ENCODE measurements at regions not wholly inside any gene's neighbourhood (a gene's known extent, or its start where the extent isn't known, plus 50 kb on each side); places are given as distances from the start of the nearest gene placed in this dataset.

DNA sequence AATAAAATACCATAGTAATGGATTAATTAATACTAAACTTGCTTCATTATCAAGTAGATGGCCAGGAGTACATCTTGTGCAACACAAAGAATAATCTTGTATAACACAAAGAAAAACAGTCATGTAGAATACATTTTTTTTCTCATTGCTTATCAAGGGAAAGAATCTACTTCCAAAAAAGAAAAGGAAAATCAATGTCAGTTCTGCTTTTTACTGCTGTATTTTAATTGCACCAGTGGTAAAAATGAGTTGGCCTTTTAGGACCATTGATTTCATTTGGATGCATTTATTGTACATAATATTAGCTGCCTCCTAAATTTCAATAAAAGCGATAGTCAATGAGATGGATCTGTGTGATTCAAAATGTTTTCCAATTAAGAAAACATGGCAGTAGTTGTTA, 96.9 kb upstream of the BTBD3 start:
- H3K27me3 Mint-ChIP-seq = no peaks in the 10 kb centered on the region
- H3K4me3 Mint-ChIP-seq = no peak overlapping the region
- intact Hi-C loops (cut with micrococcal nuclease) = no loop called here
- no peak overlapping the region for H3K27ac Mint-ChIP-seq
- H3K36me3 Mint-ChIP-seq (ENCODE audit: low read depth) = no peaks in the 10 kb centered on the region
- DNase-seq = no peak
- no peaks in the 10 kb centered on the region for H3K4me1 Mint-ChIP-seq
- no peaks in the 10 kb centered on the region for H3K9me3 Mint-ChIP-seq

GRCh38 chr20:11822540-11822794, 95.2 kb upstream of the BTBD3 start:
- Mint-ChIP-seq H3K27ac (no peak overlapping the region), H3K36me3 (ENCODE audit: low read depth) (no peaks in the 10 kb centered on the region), H3K4me1 (no peaks in the 10 kb centered on the region), H3K9me3 (no peaks in the 10 kb centered on the region), H3K4me3 (no peak overlapping the region), H3K27me3 (no peaks in the 10 kb centered on the region)
- intact Hi-C loops (cut with micrococcal nuclease) = no loop called here
- DNase-seq = no peak

GRCh38 chr20:11826334-11826733, 91.4 kb upstream of the BTBD3 start:
- H3K9me3 Mint-ChIP-seq = no peaks in the 10 kb centered on the region
- H3K4me1 Mint-ChIP-seq = no peaks in the 10 kb centered on the region
- no peak for DNase-seq
- no peaks in the 10 kb centered on the region for H3K36me3 Mint-ChIP-seq (ENCODE audit: low read depth)
- no peak overlapping the region for H3K4me3 Mint-ChIP-seq
- no peak overlapping the region for H3K27ac Mint-ChIP-seq
- H3K27me3 Mint-ChIP-seq = no peaks in the 10 kb centered on the region
- intact Hi-C loops (cut with micrococcal nuclease) = no loop called here

DNA sequence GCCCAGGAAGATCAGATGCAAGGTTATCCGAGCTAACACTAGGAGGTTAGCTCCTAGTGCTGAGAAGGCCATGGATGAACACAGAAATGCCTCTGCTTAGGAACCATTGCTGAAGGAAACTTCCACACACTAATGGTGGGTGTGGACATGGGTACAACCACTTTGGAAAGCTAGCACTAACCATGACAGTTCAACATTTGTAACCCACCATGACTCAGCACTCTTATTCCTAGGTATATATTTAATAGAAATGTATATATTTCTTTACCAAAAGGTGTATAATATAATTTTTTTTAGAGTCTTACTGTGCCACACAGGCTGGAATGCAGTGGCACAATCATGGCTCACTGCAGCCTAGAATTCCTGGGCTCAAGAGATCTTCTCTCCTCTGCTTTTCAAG, 85.3 kb upstream of the BTBD3 start:
- intact Hi-C loops (cut with micrococcal nuclease) = no loop called here
- Mint-ChIP-seq H3K27me3 (no peaks in the 10 kb centered on the region), H3K36me3 (ENCODE audit: low read depth) (no peaks in the 10 kb centered on the region), H3K9me3 (no peaks in the 10 kb centered on the region), H3K4me1 (no peaks in the 10 kb centered on the region), H3K4me3 (no peak overlapping the region), H3K27ac (no peak overlapping the region)
- no peak for DNase-seq

DNA sequence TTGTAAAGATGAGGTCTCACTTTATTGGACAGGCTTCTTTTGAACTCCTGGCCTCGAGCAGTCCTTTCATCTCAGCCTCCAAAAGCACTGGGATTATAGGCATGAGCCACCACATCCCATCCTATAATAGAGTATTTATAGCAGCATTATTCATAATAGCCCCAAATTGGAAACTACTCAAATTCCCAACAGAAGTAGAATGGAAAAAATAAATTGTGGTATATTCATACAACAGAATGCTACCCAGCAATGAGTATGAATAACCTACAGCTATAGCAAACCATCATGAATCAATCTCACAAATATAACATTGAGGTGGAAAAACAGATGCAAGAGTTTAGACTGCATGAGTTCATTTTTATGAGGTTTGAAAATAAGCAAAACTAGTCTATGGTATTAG, 84.8 kb upstream of the BTBD3 start:
- no peaks in the 10 kb centered on the region for H3K9me3 Mint-ChIP-seq
- no peaks in the 10 kb centered on the region for H3K27me3 Mint-ChIP-seq
- H3K27ac Mint-ChIP-seq = no peak overlapping the region
- no peak overlapping the region for H3K4me3 Mint-ChIP-seq
- DNase-seq = no peak
- intact Hi-C loops (cut with micrococcal nuclease) = no loop called here
- no peaks in the 10 kb centered on the region for H3K36me3 Mint-ChIP-seq (ENCODE audit: low read depth)
- no peaks in the 10 kb centered on the region for H3K4me1 Mint-ChIP-seq

GRCh38 chr20:11833825-11834224, 83.9 kb upstream of the BTBD3 start:
- no peak for DNase-seq
- no peaks in the 10 kb centered on the region for H3K9me3 Mint-ChIP-seq
- H3K27me3 Mint-ChIP-seq = no peaks in the 10 kb centered on the region
- no peak overlapping the region for H3K27ac Mint-ChIP-seq
- intact Hi-C loops (cut with micrococcal nuclease) = no loop called here
- H3K36me3 Mint-ChIP-seq (ENCODE audit: low read depth) = no peaks in the 10 kb centered on the region
- no peak overlapping the region for H3K4me3 Mint-ChIP-seq
- H3K4me1 Mint-ChIP-seq = no peaks in the 10 kb centered on the region

- H3K4me1 Mint-ChIP-seq = no peaks in the 10 kb centered on the region
- H3K27me3 Mint-ChIP-seq = no peaks in the 10 kb centered on the region
- intact Hi-C loops (cut with micrococcal nuclease) = no loop called here
- H3K36me3 Mint-ChIP-seq (ENCODE audit: low read depth) = no peaks in the 10 kb centered on the region
- DNase-seq = no peak
- no peak overlapping the region for H3K4me3 Mint-ChIP-seq
- H3K27ac Mint-ChIP-seq = no peak overlapping the region
- H3K9me3 Mint-ChIP-seq = no peaks in the 10 kb centered on the region
Measured at GRCh38 chr20:11838076-11838636, 79.5 kb upstream of the BTBD3 start.

DNA sequence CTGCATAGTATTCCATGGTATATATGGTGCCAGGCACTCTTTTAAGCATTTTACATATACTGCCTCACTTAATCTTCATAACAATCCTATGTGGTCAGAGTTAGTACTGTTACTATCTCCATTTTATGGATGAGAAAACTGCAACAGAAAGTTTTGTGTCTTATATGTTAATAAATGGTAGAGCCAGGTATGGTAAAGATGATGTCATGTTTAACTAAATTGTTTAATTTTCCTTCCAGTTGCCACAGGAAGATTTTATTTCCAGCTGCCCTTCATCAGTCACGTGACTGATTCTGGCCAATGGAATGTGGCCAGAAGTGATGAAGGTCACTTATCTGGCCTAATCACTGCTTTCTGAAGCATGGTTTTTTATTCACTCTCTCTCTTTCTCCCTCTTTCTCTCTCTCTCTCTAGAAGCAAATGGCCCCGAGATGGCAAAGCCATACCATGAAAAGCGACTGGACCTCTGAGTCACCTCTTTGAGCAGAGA, 75.7 kb upstream of the BTBD3 start:
- no peak for DNase-seq
- no peaks in the 10 kb centered on the region for H3K4me1 Mint-ChIP-seq
- no peaks in the 10 kb centered on the region for H3K27me3 Mint-ChIP-seq
- no peaks in the 10 kb centered on the region for H3K36me3 Mint-ChIP-seq (ENCODE audit: low read depth)
- no peak overlapping the region for H3K27ac Mint-ChIP-seq
- intact Hi-C loops (cut with micrococcal nuclease) = no loop called here
- H3K9me3 Mint-ChIP-seq = no peaks in the 10 kb centered on the region
- no peak overlapping the region for H3K4me3 Mint-ChIP-seq

DNA sequence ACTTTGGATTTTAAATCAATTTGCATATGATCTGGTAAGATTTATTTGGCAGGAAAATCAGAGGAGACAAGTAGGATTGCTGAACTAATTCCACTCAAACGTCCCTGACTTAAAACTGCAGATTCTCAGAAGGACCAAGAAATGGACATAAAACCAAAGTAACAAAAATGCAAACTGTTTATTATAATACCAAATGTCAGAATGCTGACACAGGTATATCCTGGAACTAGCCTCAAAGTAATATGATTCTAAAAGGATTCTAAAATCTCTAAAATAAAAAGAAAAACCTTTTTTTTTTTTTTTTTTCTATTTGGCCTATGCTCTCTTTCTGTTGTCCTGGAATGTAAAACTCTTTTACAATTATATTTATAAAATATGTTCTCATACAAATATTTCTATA, 74.4 kb upstream of the BTBD3 start:
- intact Hi-C loops (cut with micrococcal nuclease) = no loop called here
- H3K27ac Mint-ChIP-seq = no peak overlapping the region
- no peak for DNase-seq
- no peak overlapping the region for H3K4me3 Mint-ChIP-seq
- H3K27me3 Mint-ChIP-seq = no peaks in the 10 kb centered on the region
- no peaks in the 10 kb centered on the region for H3K36me3 Mint-ChIP-seq (ENCODE audit: low read depth)
- no peaks in the 10 kb centered on the region for H3K4me1 Mint-ChIP-seq
- no peaks in the 10 kb centered on the region for H3K9me3 Mint-ChIP-seq

DNA sequence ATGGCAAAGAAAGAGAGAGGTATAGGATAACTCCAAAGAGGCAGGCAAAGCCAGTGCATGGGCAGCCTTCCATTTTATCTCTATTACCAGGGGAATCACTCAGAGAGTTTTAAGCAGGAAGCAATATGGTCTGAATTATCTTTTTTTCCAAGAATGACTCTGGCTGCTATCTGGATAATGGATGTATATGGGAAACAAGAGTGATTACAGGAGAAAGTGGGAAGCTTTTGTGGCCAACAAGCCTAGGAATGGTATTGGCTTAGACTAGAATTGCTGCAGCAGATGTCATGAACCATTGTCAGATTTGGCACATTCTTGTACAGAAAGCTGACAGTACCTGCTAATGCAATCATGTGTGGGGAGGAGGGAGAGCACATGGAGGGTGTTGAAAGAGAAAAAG, 73.0 kb upstream of the BTBD3 start:
- Mint-ChIP-seq H3K27me3 (no peaks in the 10 kb centered on the region), H3K27ac (no peak overlapping the region), H3K4me1 (no peaks in the 10 kb centered on the region), H3K9me3 (no peaks in the 10 kb centered on the region), H3K36me3 (ENCODE audit: low read depth) (no peaks in the 10 kb centered on the region), H3K4me3 (no peak overlapping the region)
- DNase-seq = no peak
- intact Hi-C loops (cut with micrococcal nuclease) = no loop called here

- H3K4me1 Mint-ChIP-seq = no peaks in the 10 kb centered on the region
- H3K27ac Mint-ChIP-seq = no peak overlapping the region
- DNase-seq = no peak
- H3K4me3 Mint-ChIP-seq = no peak overlapping the region
- intact Hi-C loops (cut with micrococcal nuclease) = no loop called here
- H3K27me3 Mint-ChIP-seq = no peaks in the 10 kb centered on the region
- no peaks in the 10 kb centered on the region for H3K9me3 Mint-ChIP-seq
- no peaks in the 10 kb centered on the region for H3K36me3 Mint-ChIP-seq (ENCODE audit: low read depth)
Measured at GRCh38 chr20:11845340-11845739, 72.4 kb upstream of the BTBD3 start.

DNA sequence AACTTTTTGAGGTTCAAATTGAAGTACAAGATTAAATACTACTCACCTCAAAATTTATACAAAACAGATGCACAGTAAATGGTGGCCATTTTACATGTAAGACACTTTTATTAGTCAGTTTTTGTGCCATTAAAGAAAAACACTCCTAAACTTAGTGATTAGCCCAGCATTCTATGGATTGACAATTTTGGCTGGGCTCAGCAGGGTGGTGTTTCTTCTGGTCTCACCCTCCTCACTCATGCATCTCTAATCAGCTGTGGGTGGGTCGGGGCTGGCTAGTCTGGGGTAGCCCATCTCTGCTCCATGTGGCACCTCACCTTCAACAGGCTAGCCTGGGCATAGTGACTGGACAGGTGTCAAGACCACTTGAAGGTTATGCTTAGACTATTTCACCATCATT, 71.6 kb upstream of the BTBD3 start:
- H3K4me1 Mint-ChIP-seq = no peaks in the 10 kb centered on the region
- no peak overlapping the region for H3K4me3 Mint-ChIP-seq
- no peaks in the 10 kb centered on the region for H3K36me3 Mint-ChIP-seq (ENCODE audit: low read depth)
- DNase-seq = no peak
- intact Hi-C loops (cut with micrococcal nuclease) = no loop called here
- no peaks in the 10 kb centered on the region for H3K9me3 Mint-ChIP-seq
- no peak overlapping the region for H3K27ac Mint-ChIP-seq
- no peaks in the 10 kb centered on the region for H3K27me3 Mint-ChIP-seq

DNA sequence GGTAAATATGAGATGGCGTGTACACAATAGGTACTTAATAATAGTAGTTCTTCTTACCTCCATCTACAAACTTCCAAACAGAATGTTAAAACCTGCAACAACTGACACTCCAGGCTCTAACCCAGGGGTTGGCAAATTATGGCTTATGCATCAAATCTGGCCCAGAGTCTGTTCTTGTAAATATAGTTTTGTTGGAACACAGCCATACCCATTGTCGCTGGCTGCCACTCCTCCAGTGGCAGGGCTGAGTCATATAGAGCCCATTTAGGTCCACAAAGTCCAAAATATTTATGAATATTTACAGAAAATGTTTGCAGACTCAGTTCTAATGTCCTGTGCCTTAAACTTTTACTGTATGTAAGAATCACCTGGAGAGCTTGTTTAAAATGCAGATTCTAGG, 69.9 kb upstream of the BTBD3 start:
- H3K4me3 Mint-ChIP-seq = no peak overlapping the region
- intact Hi-C loops (cut with micrococcal nuclease) = no loop called here
- no peak for DNase-seq
- H3K27me3 Mint-ChIP-seq = no peaks in the 10 kb centered on the region
- H3K9me3 Mint-ChIP-seq = no peaks in the 10 kb centered on the region
- no peak overlapping the region for H3K27ac Mint-ChIP-seq
- H3K4me1 Mint-ChIP-seq = no peaks in the 10 kb centered on the region
- H3K36me3 Mint-ChIP-seq (ENCODE audit: low read depth) = no peaks in the 10 kb centered on the region

DNA sequence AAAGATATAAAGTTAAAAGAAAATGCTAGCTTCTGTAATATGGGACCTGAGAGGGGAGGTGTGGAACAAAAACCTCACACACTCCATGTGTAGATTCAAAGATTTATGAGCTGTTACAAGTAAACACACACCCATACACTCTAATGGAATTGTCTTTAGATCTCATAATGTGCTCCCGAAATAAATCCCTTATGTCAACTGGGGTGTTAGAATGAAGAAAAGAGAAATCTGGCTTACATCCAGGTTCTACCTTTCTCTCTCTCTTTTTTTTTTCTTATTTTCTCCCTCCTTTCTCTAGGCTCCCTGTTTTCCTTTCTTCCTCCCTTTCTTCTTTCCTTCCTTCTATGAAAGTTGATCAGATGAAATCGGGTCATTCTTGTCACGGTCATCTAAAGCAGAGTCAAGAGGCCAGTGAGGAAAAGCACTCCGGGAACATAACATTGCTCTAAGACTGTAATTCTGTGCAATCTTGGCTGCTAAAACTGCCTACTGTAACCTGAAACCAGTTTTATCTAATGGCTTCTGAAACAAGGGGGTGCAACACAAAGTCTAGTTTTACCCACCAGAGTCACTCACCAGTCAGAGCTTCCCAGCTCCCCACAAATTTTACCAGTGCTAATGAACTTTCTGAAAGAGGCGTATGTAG, 68.3 kb upstream of the BTBD3 start:
- H3K27me3 Mint-ChIP-seq = no peaks in the 10 kb centered on the region
- intact Hi-C loops (cut with micrococcal nuclease) = no loop called here
- no peaks in the 10 kb centered on the region for H3K36me3 Mint-ChIP-seq (ENCODE audit: low read depth)
- no peaks in the 10 kb centered on the region for H3K9me3 Mint-ChIP-seq
- H3K27ac Mint-ChIP-seq = no peak overlapping the region
- H3K4me1 Mint-ChIP-seq = no peaks in the 10 kb centered on the region
- H3K4me3 Mint-ChIP-seq = no peak overlapping the region
- DNase-seq = no peak

DNA sequence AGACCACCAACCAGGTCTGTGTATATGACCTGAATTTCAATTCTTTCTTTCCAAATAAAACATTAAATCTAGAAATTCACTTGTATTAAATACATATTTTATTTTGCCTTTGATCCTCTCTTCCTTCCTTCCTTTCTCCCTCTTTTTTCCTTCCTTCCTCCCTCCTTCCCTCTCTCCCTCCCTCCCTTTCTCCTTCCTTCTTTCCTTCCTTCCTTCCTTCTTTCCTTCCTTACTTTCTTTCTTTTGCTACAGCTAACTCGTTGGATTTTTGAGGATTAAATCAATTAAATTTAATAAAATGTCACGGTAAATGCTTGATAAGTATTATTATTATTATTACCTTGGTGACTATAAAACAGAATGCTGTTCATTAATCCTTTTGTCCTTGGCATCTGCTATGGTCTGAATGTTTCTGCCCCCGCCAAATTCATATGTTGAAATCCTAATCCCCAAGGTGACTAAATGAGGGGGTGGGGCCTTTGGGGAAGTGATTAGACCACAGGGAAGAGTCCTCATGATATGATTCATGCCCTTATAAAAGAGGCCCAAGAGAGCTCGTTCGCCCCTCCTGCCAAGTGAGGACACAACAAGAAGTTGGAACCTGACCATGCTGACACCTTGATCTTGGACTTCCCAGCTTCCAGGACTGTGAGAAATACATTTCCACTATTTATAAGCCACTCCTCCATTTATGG, 67.6 kb upstream of the BTBD3 start:
- H3K4me1 Mint-ChIP-seq = no peaks in the 10 kb centered on the region
- no peak for DNase-seq
- H3K36me3 Mint-ChIP-seq (ENCODE audit: low read depth) = no peaks in the 10 kb centered on the region
- H3K9me3 Mint-ChIP-seq = no peaks in the 10 kb centered on the region
- H3K27me3 Mint-ChIP-seq = no peaks in the 10 kb centered on the region
- intact Hi-C loops (cut with micrococcal nuclease) = no loop called here
- no peak overlapping the region for H3K4me3 Mint-ChIP-seq
- no peak overlapping the region for H3K27ac Mint-ChIP-seq
